MM.1S (cell line): ENCODE measurements at regions not wholly inside any gene's neighbourhood (a gene's known extent, or its start where the extent isn't known, plus 50 kb on each side); places are given as distances from the start of the nearest gene placed in this dataset.

ENCODE experiments used
- CTCF ChIP-seq: fragments of 300-600 bp; sonication (generic); IDR thresholded peaks from 2 replicates; pipeline ENCODE4 v1.5.1; 2016; ENCODE audit warnings: antibody characterized with exemption, low read length, mixed read lengths
- EZH2 ChIP-seq: fragments of 300-600 bp; sonication (generic); optimal IDR thresholded peaks from 2 replicates; pipeline ENCODE3; 2017; ENCODE audit warnings: low read depth, mild to moderate bottlenecking, antibody characterized with exemption, low read length, mixed read lengths
- EZH2phosphoT487 ChIP-seq: fragments of 300-600 bp; sonication (generic); IDR thresholded peaks from 2 replicates; pipeline ENCODE4 v1.6.1; 2018; ENCODE audit warnings: antibody characterized with exemption, low read length

GRCh38 chr6:84489598-84489997 lies 262.2 kb upstream of the CEP162 start:
- TF ChIP-seq CTCF (no peak), EZH2phosphoT487 (no peak), EZH2 (no peak)
